ENCODE measurements at regions not wholly inside any gene's neighbourhood (a gene's known extent, or its start where the extent isn't known, plus 50 kb on each side); places are given as distances from the start of the nearest gene placed in this dataset.

- H3K36me3 ChIP-seq (replicated peaks; ENCODE audit: insufficient read depth, low read depth), result no peaks in the 10 kb centered on the region
- no peaks in the 10 kb centered on the region for H3K9me3 ChIP-seq (ENCODE audit: low read depth)
- WGBS (ENCODE audit: low lambda C conversion rate, missing lambda C conversion rate), result 89% methylated on average over 5 of the region's 5 CpGs
- H3K4me1 ChIP-seq (ENCODE audit: insufficient read depth), result no peaks in the 10 kb centered on the region
- no peaks in the 10 kb centered on the region for H3K9me2 ChIP-seq (replicated peaks; ENCODE audit: insufficient read depth)
- H2AFZ ChIP-seq, result no peak overlapping the region
- no peaks in the 10 kb centered on the region for H4K20me1 ChIP-seq (ENCODE audit: insufficient read depth, poor library complexity, severe bottlenecking)
- H3K27me3 ChIP-seq, result no peaks in the 10 kb centered on the region
- TF ChIP-seq EZH2phosphoT487 (IDR thresholded peaks at IDR 0.05; ENCODE audit: low read depth, severe bottlenecking, unreplicated experiment), result no peak
- DNase-seq (ENCODE audit: low spot score), result no peak
- H3K27ac ChIP-seq, result no peak overlapping the region
- no peak overlapping the region for H3K4me3 ChIP-seq
- no peak overlapping the region for H3K4me2 ChIP-seq
- no peaks in the 10 kb centered on the region for H3K79me2 ChIP-seq
Measured at GRCh38 chr4:155140889-155141288, 67.5 kb upstream of the NPY2R start.

GRCh38 chr4:155143512-155143911, 64.9 kb upstream of the NPY2R start:
- H3K4me3 ChIP-seq, result no peak overlapping the region
- H3K4me1 ChIP-seq (ENCODE audit: insufficient read depth), result no peaks in the 10 kb centered on the region
- no peaks in the 10 kb centered on the region for H3K9me3 ChIP-seq (ENCODE audit: low read depth)
- no peak overlapping the region for H3K4me2 ChIP-seq
- H3K27me3 ChIP-seq, result no peaks in the 10 kb centered on the region
- H4K20me1 ChIP-seq (ENCODE audit: insufficient read depth, poor library complexity, severe bottlenecking), result no peaks in the 10 kb centered on the region
- no peak for DNase-seq (ENCODE audit: low spot score)
- H3K79me2 ChIP-seq, result no peaks in the 10 kb centered on the region
- no peak overlapping the region for H3K27ac ChIP-seq
- no peaks in the 10 kb centered on the region for H3K9me2 ChIP-seq (replicated peaks; ENCODE audit: insufficient read depth)
- 83% methylated on average over 1 of the region's 1 CpG for WGBS (ENCODE audit: low lambda C conversion rate, missing lambda C conversion rate)
- no peak overlapping the region for H2AFZ ChIP-seq
- no peaks in the 10 kb centered on the region for H3K36me3 ChIP-seq (replicated peaks; ENCODE audit: insufficient read depth, low read depth)
- TF ChIP-seq EZH2phosphoT487 (IDR thresholded peaks at IDR 0.05; ENCODE audit: low read depth, severe bottlenecking, unreplicated experiment) (no peak), EZH2 (IDR thresholded peaks at IDR 0.05; ENCODE audit: borderline replicate concordance) (no peak), CTCF (IDR thresholded peaks at IDR 0.05; ENCODE audit: poor library complexity) (no peak)

All from hepatocyte (in vitro differentiated cells).